ENCODE measurements at regions not wholly inside any gene's neighbourhood (a gene's known extent, or its start where the extent isn't known, plus 50 kb on each side); places are given as distances from the start of the nearest gene placed in this dataset.
"Not testable (repeated sequence)": the region's sequence is repeated elsewhere in the genome, so short reads cannot be mapped to it uniquely, and the experiment has no call there.

- TF ChIP-seq CTCF (IDR thresholded peaks at IDR 0.05; ENCODE audit: low read depth, low read length): no peak
- H3K27ac ChIP-seq: no peak overlapping the region
- no peaks in the 10 kb centered on the region for H3K36me3 ChIP-seq
- H3K9me3 ChIP-seq (ENCODE audit: low read depth): no peaks in the 10 kb centered on the region
- DNase-seq (ENCODE audit: low read depth in 1 of 2, low spot score in 1 of 2): no peak
- no peaks in the 10 kb centered on the region for H3K27me3 ChIP-seq
- no peaks in the 10 kb centered on the region for H3K4me1 ChIP-seq (ENCODE audit: low read depth)
- H3K4me3 ChIP-seq: no peak overlapping the region
Measured at GRCh38 chr6:8940356-8940755, 505.0 kb upstream of the SLC35B3 start.

- no peak overlapping the region for H3K27ac ChIP-seq
- no peak for TF ChIP-seq CTCF (IDR thresholded peaks at IDR 0.05; ENCODE audit: low read depth, low read length)
- H3K4me3 ChIP-seq: no peak overlapping the region
- no peaks in the 10 kb centered on the region for H3K36me3 ChIP-seq
- no peaks in the 10 kb centered on the region for H3K27me3 ChIP-seq
- no peaks in the 10 kb centered on the region for H3K9me3 ChIP-seq (ENCODE audit: low read depth)
- H3K4me1 ChIP-seq (ENCODE audit: low read depth): no peaks in the 10 kb centered on the region
- no peak for DNase-seq (ENCODE audit: low read depth in 1 of 2, low spot score in 1 of 2)
Measured at GRCh38 chr6:8939615-8940014, 504.3 kb upstream of the SLC35B3 start.

- no peak for TF ChIP-seq CTCF (IDR thresholded peaks at IDR 0.05; ENCODE audit: low read depth, low read length)
- Histone ChIP-seq H3K36me3 (no peaks in the 10 kb centered on the region), H3K4me3 (no peak overlapping the region), H3K27me3 (no peaks in the 10 kb centered on the region), H3K4me1 (ENCODE audit: low read depth) (no peaks in the 10 kb centered on the region), H3K27ac (no peak overlapping the region), H3K9me3 (ENCODE audit: low read depth) (no peaks in the 10 kb centered on the region)
- DNase-seq (ENCODE audit: low read depth in 1 of 2, low spot score in 1 of 2): no peak
Measured at GRCh38 chr6:8934318-8934717, 499.0 kb upstream of the SLC35B3 start.

GRCh38 chr6:8930009-8930408 lies 494.7 kb upstream of the SLC35B3 start:
- TF ChIP-seq CTCF (IDR thresholded peaks at IDR 0.05; ENCODE audit: low read depth, low read length): no peak
- DNase-seq (ENCODE audit: low read depth in 1 of 2, low spot score in 1 of 2): no peak
- Histone ChIP-seq H3K27ac (no peak overlapping the region), H3K27me3 (no peaks in the 10 kb centered on the region), H3K4me1 (ENCODE audit: low read depth) (no peaks in the 10 kb centered on the region), H3K36me3 (no peaks in the 10 kb centered on the region), H3K4me3 (no peak overlapping the region), H3K9me3 (ENCODE audit: low read depth) (no peaks in the 10 kb centered on the region)

GRCh38 chr6:8920244-8920643 lies 484.9 kb upstream of the SLC35B3 start:
- H3K4me1 ChIP-seq (ENCODE audit: low read depth); H3K4me3 ChIP-seq; H3K9me3 ChIP-seq (ENCODE audit: low read depth); H3K36me3 ChIP-seq; DNase-seq (ENCODE audit: low read depth in 1 of 2, low spot score in 1 of 2); H3K27me3 ChIP-seq; H3K27ac ChIP-seq: not testable (repeated sequence)

GRCh38 chr6:8918196-8918595 lies 482.9 kb upstream of the SLC35B3 start:
- Histone ChIP-seq H3K4me1 (ENCODE audit: low read depth) (no peaks in the 10 kb centered on the region), H3K27ac (no peak overlapping the region), H3K9me3 (ENCODE audit: low read depth) (no peaks in the 10 kb centered on the region), H3K36me3 (no peaks in the 10 kb centered on the region), H3K27me3 (no peaks in the 10 kb centered on the region), H3K4me3 (no peak overlapping the region)
- DNase-seq (ENCODE audit: low read depth in 1 of 2, low spot score in 1 of 2): no peak
- no peak for TF ChIP-seq CTCF (IDR thresholded peaks at IDR 0.05; ENCODE audit: low read depth, low read length)
